ENCODE measurements at regions not wholly inside any gene's neighbourhood (a gene's known extent, or its start where the extent isn't known, plus 50 kb on each side); places are given as distances from the start of the nearest gene placed in this dataset.

- DNase-seq: no peak
Observed at GRCh38 chr2:21655136-21655535, 531.4 kb downstream of the TDRD15 start.

DNA sequence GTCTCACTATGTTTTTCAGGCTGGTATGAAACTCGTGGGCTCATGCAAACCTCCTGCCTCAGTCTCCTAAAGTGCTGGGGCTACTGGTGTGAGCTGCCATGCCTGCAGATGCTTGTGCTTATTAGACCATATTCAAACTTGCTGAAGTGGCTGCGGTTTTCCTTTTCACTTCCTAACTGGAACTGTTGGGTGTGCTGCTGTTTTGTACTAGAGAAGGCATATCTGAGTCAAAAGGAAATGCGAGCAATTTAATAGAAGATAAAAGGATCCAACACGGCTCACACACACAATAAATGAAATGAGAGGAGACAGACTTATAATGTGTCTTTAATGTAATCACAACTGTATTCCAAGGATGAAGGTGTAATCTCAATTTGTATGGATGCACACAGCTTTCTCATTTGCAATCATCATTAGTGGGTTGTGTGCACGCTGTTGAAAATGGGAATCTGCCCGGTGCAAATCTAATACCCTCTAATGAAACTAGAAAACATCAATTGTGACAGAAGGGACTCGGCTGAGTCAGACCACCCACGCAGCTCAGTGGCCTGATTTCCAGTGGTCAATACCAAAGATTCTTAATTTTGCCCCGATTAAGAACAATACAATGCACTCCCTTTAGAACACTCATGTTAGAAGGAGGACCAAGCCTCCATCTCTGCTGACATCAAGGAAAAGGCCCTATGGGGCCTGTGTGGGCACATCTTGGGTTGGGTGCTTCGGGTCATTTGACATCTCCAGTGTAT, 532.7 kb downstream of the TDRD15 start:
- DNase-seq: no peak

DNA sequence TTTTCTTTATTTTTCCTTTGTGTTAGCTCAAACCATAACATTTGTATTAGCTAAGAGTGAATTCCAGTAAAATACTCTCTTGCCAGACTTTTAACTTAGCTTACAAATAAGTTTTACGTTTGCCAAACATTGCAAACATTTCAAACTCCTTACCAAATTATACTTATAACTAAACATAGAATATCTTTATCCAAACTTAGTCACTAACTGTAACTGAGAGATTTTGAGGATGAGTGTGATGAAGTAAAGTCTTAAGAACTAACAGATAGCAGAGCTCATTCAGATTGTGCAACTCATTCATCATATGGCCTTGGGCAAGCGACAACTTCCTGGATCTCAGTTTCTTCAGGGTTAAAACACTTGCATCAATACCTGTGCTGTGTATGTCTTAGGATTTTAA, 533.7 kb downstream of the TDRD15 start:
- no peak for DNase-seq

GRCh38 chr2:21658269-21658668, 534.5 kb downstream of the TDRD15 start:
- DNase-seq: no peak

DNA sequence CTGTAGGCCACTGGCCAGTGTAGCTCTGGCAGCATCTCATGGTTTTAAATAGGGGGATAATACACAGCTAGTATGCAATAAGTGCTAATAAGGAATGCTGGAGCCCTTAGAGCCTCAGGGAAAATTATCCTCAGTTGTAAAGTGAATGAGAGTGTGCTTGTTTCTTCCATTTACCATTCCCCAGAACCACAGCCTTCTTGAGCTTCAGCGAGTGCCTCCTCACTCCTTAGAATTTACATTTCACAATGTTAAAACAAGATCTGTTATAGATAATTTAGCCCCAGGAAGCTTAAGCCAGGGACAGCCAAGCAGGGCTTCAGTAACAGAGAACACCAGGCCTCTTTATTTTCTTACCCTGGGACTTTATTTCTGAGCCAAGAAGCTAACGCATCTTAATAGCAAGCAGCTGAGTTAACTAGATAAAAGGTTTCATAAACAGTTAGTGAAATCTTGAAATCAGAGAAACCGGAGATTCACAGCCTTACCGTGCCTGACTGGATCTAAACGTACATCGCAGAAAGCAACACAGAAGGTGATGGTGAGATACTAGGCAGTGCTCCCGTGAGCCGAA, 535.2 kb downstream of the TDRD15 start:
- no peak for DNase-seq

DNA sequence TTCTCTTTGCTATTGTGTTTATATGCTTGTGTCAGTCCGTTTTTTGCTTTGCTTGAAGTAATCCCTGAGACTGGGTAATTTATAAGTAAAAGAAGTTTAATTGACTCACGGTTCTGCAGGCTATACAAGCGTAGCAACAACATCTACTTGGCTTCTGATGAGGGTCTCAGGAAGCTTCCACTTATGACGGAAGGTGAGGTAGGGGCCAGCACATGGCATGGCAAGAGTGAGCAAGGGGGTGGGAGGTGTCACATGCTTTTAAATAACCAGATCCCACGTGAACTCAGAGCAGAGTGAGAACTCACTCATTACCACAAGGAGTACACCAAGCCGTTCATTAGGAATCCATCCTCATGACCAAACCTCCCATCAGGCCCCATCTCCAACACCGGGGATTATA, 540.3 kb downstream of the TDRD15 start:
- DNase-seq: no peak

GRCh38 chr2:21667638-21668037, 543.9 kb downstream of the TDRD15 start:
- DNase-seq: no peak

- no peak for DNase-seq
Observed at GRCh38 chr2:21668078-21668710, 544.4 kb downstream of the TDRD15 start.

GRCh38 chr2:21676041-21676440, 552.3 kb downstream of the TDRD15 start:
- no peak for DNase-seq

- no peak for DNase-seq
Observed at GRCh38 chr2:21676676-21677075, 552.9 kb downstream of the TDRD15 start.

- no peak for DNase-seq
Observed at GRCh38 chr2:21683838-21684237, 560.1 kb downstream of the TDRD15 start.

DNA sequence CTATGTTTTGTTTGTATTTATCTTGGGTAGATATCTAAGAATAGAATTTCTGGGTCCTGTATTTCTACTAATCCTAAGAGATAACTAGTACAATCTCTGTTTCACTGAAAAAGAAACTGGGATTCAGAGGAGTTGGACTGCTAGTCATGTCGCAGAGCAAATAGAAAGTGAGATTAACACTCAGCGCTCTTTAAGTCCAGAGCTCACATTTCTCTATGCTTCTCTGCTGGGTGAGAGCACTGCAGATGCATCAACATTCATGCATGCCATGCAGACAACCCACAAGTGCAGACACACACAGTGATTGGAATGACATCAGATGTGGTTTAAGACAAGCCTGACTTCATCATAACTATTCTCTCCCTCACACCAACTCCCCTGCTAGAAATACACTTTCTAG, 563.8 kb downstream of the TDRD15 start:
- DNase-seq: no peak

DNA sequence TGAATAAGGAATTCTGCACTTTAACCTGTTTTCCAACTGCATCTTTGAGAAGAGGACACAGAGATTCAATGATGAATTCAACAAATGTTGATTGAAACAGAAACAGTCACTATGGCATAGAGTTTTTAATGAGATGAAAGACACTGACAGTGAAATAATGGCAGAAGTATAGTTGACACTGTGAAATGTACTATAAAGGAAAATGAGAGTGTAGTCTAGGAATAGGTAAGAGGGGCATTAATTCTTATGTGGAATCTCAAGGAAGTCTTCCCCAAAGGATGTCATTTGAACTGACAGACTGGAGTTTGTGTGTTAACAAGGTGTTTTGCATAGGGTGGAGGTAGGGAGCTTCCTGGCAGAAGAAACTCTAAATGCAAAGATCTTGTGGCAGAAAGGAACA, 566.2 kb downstream of the TDRD15 start:
- no peak for DNase-seq

- DNase-seq: no peak
Observed at GRCh38 chr2:21693081-21693480, 569.3 kb downstream of the TDRD15 start.

- DNase-seq: no peak
Observed at GRCh38 chr2:21694079-21694878, 570.5 kb downstream of the TDRD15 start.

GRCh38 chr2:21696900-21697299, 573.1 kb downstream of the TDRD15 start:
- DNase-seq: no peak

- DNase-seq: no peak
Observed at GRCh38 chr2:21700644-21701043, 576.9 kb downstream of the TDRD15 start.

DNA sequence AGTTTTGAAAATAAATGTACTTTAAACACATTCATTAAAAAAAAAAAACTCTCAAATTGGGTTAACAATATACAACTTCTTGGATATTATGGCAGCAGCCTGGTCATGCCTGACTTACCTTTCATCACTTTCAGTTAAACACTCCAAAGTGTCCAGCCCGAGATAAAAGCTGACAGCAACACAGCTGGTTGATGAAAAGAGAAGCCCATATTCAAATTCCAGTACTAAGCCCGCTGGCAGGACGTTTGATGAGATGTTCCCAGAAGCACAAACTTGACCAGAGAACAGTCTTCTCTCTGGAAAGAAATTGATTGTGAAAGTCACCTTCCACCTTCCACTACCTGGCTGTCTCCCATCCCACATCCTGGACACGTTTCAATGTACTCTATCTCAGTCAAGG, 586.3 kb downstream of the TDRD15 start:
- DNase-seq: no peak

DNA sequence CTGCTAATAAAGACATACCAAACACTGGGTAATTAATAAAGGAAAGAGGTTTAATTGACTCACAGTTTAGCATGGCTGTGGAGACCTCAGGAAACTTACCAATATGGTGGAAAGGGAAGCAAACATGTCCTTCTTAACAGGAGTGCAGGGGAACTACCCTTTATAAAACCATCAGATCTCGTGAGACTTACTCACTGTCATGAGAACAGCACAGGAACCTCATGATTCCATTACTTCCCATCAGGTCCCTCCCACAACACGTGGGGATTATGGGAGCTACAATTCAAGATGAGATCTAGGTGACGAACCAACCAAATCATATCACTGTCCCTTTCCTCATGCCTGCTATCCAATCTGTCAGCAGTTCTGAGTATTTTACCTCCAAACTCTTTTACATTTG, 586.7 kb downstream of the TDRD15 start:
- no peak for DNase-seq

DNA sequence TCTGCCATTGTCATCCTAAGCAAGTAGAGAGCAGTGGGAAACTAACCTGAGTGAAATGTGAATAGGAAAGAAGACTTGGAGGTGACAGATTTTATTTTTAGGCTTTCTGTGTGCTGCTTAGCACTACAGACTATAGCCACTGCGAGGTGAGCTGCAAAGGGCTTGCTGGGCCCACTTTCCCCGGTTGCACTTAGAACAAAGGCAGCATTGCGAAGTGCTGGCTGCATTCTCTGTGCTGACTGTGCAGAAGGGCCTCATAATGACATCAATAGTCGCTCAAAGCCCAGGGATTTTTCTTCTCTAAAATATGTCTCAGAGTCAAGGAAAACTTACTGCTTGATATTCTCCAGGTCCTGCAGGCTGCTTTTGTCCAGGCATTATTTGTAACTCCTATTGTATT, 592.1 kb downstream of the TDRD15 start:
- DNase-seq: no peak

DNA sequence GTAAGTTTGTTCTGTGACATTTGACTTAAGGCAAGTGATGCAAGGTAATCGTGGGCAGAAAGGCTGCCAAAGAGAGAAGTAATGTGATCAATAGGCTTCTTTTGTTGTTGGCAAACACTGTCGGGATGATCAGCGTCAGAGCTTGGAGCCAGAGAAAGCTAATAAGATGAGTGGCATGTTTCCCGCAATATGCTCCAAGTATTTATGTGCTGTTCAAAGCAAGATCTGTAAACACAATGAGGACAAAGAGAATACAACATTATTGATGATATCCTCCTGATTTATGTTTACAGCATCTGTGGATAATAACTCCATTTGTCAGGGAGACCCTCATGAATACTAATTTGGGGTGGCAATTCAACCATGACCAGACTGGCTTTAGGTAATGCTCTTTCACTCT, 603.3 kb downstream of the TDRD15 start:
- no peak for DNase-seq

DNA sequence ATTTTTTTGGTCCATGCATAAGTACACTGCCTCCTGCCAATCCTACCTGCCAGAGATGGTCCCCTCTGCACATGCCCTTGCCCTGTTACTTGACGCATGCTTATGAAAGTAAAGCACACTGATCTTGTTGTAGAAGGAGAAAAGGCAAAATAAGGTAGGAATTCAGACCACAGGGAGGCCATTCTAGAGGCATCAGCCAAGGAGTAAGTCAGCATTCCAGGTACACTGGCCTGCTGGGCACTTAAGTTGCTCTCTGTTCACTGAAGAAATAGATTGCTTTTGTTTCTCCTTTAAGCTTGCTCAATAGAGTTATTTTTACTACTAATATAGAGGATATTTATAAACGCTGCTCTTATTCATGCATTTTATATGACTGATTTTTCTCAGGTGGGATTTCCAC, 604.4 kb downstream of the TDRD15 start:
- no peak for DNase-seq

DNA sequence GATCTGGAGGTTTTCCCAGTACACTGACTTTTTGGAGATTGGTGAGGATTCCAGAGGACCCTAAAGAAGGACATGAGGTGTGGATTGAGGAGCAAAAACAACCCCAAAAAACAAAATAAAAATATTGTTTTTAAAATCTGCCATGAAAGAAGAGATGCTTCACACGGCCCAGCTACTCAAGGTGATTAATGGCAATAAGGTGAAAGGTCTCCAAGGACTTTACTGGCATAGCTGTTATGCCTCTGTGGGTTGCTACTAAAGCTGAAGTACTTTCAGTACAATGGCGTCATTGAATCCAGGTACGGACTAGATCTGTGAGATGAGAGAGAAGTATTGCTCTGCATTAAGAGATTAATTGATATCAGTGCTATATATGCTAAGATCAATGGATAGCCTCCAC, 606.4 kb downstream of the TDRD15 start:
- no peak for DNase-seq

GRCh38 chr2:21740484-21740883, 616.7 kb downstream of the TDRD15 start:
- no peak for DNase-seq

Data from SW 1271 (cell line).